ENCODE measurements at regions not wholly inside any gene's neighbourhood (a gene's known extent, or its start where the extent isn't known, plus 50 kb on each side); places are given as distances from the start of the nearest gene placed in this dataset.

DNA sequence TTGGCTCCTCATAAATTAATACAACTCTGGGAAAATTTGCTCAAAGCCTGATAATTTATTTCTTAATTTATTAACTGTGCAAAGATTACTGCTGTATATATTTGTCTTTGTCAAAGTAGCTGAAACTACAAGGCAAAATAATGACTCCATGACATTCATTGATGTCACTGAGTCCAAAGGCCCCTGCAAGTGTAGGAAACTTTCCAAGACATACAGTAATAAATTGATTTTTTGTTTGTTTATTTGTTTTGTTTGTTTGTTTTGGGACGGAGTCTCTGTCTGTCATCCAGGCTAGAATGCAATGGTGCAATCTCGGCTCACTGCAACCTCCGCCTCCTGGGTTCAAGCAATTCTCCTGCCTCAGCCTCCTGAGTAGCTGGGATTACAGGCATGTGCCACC, 96.8 kb upstream of the LPP start:
- no peak for TF ChIP-seq POLR2AphosphoS5 (IDR thresholded peaks at IDR 0.05)
- TF ChIP-seq, protein P1, sequence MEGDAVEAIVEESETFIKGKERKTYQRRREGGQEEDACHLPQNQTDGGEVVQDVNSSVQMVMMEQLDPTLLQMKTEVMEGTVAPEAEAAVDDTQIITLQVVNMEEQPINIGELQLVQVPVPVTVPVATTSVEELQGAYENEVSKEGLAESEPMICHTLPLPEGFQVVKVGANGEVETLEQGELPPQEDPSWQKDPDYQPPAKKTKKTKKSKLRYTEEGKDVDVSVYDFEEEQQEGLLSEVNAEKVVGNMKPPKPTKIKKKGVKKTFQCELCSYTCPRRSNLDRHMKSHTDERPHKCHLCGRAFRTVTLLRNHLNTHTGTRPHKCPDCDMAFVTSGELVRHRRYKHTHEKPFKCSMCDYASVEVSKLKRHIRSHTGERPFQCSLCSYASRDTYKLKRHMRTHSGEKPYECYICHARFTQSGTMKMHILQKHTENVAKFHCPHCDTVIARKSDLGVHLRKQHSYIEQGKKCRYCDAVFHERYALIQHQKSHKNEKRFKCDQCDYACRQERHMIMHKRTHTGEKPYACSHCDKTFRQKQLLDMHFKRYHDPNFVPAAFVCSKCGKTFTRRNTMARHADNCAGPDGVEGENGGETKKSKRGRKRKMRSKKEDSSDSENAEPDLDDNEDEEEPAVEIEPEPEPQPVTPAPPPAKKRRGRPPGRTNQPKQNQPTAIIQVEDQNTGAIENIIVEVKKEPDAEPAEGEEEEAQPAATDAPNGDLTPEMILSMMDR (IDR thresholded peaks at IDR 0.05 in 8 of 11, conservative IDR thresholded peaks at IDR 0.05 in 3 of 11): no peak
- no peak for TF ChIP-seq POLR2A (IDR thresholded peaks at IDR 0.05)
- H3K4me3 ChIP-seq: no peak overlapping the region
- H3K36me3 ChIP-seq: no peaks in the 10 kb centered on the region
- DNase-seq: no peak
- intact Hi-C loops (cut with DNase I; ENCODE audit: low total_unique reads): no loop called here
- no peaks in the 10 kb centered on the region for H3K27me3 ChIP-seq (replicated peaks in 1 of 7)
- H3K4me1 ChIP-seq: peaks cover 0 to 29% (median 8%) of the 10 kb centered on the region in 6 donors
- no peaks in the 10 kb centered on the region for H3K9me3 ChIP-seq
- H3K27ac ChIP-seq: no peak overlapping the region
- WGBS, 5 donors: 90 to 99% (median 95%) methylated on average over 3 of the region's 3 CpGs

DNA sequence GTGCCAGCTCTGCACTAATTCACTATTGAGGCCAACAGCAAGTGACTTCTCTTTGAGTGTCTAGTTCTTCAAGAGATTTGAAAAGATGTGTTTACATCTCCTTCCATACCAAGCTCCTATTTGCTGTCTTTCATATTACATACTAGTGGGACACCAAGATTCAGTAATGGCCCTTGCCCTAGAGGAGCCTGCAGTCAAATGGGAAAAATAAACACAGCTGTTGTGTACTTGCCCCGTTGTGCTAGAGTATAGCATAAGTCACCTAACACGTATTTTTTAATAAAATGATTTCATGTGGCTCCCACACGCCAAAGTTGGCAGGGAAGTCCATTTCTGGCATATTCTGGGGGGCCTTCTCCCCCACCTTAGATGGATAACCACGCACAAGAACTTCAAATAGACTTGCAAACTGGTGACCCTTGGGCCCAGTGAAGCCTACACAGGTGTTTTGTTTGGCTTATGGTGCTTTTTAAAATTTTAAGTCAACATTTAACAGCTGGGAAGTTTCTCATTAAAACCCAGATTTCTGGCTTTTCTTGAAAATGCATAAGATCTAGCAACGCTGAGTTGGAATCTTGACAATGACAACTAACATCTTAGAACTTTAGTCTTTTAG, 95.3 kb upstream of the LPP start:
- 83 to 91% (median 87%) methylated on average over 5 of the region's 5 CpGs for WGBS, 5 donors
- Histone ChIP-seq H3K4me1 (peaks cover 0 to 14% (median 8%) of the 10 kb centered on the region in 6 donors), H3K9me3 (no peaks in the 10 kb centered on the region), H3K36me3 (no peaks in the 10 kb centered on the region), H3K27ac (no peak overlapping the region), H3K4me3 (no peak overlapping the region), H3K27me3 (replicated peaks in 1 of 7) (no peaks in the 10 kb centered on the region)
- intact Hi-C loops (cut with DNase I; ENCODE audit: low total_unique reads): no loop called here
- no peak for TF ChIP-seq POLR2AphosphoS5 (IDR thresholded peaks at IDR 0.05)
- no peak for TF ChIP-seq POLR2A (IDR thresholded peaks at IDR 0.05)
- TF ChIP-seq, protein P1 (IDR thresholded peaks at IDR 0.05 in 8 of 11, conservative IDR thresholded peaks at IDR 0.05 in 3 of 11): no peak
- DNase-seq: no peak

DNA sequence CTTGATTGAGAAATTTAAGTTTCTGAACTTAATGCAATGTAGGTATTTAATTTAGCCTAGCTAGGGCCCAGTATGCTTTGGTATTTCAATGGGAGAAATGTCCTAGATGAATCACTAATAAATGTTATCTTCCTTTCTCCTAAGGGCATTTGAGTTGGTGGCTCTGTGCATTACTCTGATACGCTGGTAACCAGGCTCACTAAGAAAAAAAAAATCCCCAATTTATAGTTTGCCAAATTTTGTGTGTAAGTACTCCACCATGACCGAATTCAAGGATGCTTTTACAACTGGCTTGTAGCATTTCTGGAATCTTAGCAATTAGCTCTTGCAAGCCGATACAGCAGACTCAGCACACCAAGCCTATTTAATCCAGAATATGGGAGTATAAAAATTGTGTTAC, 94.6 kb upstream of the LPP start:
- intact Hi-C loops (cut with DNase I; ENCODE audit: low total_unique reads): no loop called here
- WGBS, 5 donors: 63 to 97% (median 93%) methylated on average over 3 of the region's 3 CpGs
- H3K9me3 ChIP-seq: no peaks in the 10 kb centered on the region
- no peaks in the 10 kb centered on the region for H3K36me3 ChIP-seq
- H3K4me3 ChIP-seq: no peak overlapping the region
- no peaks in the 10 kb centered on the region for H3K27me3 ChIP-seq (replicated peaks in 1 of 7)
- no peak for DNase-seq
- peaks cover 0 to 13% (median 8%) of the 10 kb centered on the region in 6 donors for H3K4me1 ChIP-seq
- TF ChIP-seq POLR2A (IDR thresholded peaks at IDR 0.05): no peak
- TF ChIP-seq, protein P1 (IDR thresholded peaks at IDR 0.05 in 8 of 11, conservative IDR thresholded peaks at IDR 0.05 in 3 of 11): no peak
- TF ChIP-seq POLR2AphosphoS5 (IDR thresholded peaks at IDR 0.05): no peak
- no peak overlapping the region for H3K27ac ChIP-seq

DNA sequence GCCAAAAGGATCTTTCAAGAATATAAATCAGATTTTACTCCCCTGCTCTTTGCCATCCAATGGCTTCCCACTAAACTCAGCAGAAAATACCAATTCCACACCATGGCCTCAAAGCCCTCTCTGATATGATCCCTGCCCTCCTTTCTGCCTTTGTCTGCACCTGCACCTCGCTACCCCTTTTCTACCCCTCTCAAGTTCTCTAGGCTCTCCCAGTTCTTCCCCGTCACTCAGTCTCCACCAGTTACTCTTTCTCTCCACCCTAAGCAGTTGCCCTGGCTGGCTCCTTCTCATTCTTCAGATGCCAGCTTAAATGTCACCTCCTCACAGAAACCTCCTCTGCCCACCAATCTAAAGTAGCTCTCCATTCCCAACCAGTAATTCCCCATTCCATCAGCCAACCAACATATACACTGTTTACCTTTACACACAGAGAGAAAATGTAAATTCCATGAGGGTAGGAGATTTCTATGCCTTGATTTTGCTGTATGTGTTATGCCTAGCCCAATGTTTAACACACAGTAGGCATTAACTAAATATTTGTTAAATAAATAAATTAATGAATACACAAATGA, 93.6 kb upstream of the LPP start:
- 93 to 97% (median 93%) methylated on average over 2 of the region's 2 CpGs for WGBS, 5 donors
- no peak overlapping the region for H3K4me3 ChIP-seq
- no peak overlapping the region for H3K27ac ChIP-seq
- TF ChIP-seq POLR2A (IDR thresholded peaks at IDR 0.05): no peak
- no peak for TF ChIP-seq POLR2AphosphoS5 (IDR thresholded peaks at IDR 0.05)
- TF ChIP-seq, protein P1 (IDR thresholded peaks at IDR 0.05 in 8 of 11, conservative IDR thresholded peaks at IDR 0.05 in 3 of 11): no peak
- H3K4me1 ChIP-seq: peaks cover 0 to 13% (median 8%) of the 10 kb centered on the region in 6 donors
- H3K9me3 ChIP-seq: no peaks in the 10 kb centered on the region
- DNase-seq: no peak
- no peaks in the 10 kb centered on the region for H3K27me3 ChIP-seq (replicated peaks in 1 of 7)
- H3K36me3 ChIP-seq: no peaks in the 10 kb centered on the region
- intact Hi-C loops (cut with DNase I; ENCODE audit: low total_unique reads): no loop called here

Data from spleen (tissue), 11 donors.